Breast epithelium (tissue), 3 donors: ENCODE measurements at regions not wholly inside any gene's neighbourhood (a gene's known extent, or its start where the extent isn't known, plus 50 kb on each side); places are given as distances from the start of the nearest gene placed in this dataset.

Experiments
- POLR2A ChIP-seq: fragments of 450-650 bp; IDR thresholded peaks from one replicate; pipeline ENCODE4 v1.6.1; 2016; ENCODE audit warnings: antibody characterized with exemption, mild to moderate bottlenecking, moderate library complexity
- TF ChIP-seq, protein P1 (sequence below), 3 donors: fragments of 450-650 bp; IDR thresholded peaks; one replicate each; pipeline ENCODE4 v1.5.1; 2016 to 2017; ENCODE audit warnings: antibody characterized with exemption in 3 of 3, mild to moderate bottlenecking in 3 of 3, moderate library complexity in 3 of 3

DNA sequence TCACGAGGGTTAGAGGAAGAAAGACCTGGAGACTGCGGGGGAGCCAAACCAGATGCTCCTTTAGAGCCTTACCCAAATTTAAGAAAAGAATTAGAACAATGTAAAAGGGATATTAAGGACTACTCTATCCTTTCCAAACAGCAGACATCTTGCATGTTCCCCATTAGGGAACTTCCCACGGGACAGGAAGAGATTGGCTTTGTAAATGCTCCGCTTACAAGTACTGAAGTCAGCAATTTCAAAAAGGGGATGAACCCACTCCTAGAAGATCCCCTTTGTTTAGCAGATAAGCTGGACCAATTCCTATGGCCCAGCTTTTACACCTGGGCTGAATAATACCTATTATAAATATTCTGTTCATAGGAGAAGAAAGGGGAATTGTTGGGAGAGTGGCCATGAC lies 74.2 kb downstream of the APOBEC1 start:
- TF ChIP-seq, protein P1, sequence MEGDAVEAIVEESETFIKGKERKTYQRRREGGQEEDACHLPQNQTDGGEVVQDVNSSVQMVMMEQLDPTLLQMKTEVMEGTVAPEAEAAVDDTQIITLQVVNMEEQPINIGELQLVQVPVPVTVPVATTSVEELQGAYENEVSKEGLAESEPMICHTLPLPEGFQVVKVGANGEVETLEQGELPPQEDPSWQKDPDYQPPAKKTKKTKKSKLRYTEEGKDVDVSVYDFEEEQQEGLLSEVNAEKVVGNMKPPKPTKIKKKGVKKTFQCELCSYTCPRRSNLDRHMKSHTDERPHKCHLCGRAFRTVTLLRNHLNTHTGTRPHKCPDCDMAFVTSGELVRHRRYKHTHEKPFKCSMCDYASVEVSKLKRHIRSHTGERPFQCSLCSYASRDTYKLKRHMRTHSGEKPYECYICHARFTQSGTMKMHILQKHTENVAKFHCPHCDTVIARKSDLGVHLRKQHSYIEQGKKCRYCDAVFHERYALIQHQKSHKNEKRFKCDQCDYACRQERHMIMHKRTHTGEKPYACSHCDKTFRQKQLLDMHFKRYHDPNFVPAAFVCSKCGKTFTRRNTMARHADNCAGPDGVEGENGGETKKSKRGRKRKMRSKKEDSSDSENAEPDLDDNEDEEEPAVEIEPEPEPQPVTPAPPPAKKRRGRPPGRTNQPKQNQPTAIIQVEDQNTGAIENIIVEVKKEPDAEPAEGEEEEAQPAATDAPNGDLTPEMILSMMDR (IDR thresholded peaks at IDR 0.05): no peak
- TF ChIP-seq POLR2A: no peak
